ENCODE measurements at regions not wholly inside any gene's neighbourhood (a gene's known extent, or its start where the extent isn't known, plus 50 kb on each side); places are given as distances from the start of the nearest gene placed in this dataset.

DNA sequence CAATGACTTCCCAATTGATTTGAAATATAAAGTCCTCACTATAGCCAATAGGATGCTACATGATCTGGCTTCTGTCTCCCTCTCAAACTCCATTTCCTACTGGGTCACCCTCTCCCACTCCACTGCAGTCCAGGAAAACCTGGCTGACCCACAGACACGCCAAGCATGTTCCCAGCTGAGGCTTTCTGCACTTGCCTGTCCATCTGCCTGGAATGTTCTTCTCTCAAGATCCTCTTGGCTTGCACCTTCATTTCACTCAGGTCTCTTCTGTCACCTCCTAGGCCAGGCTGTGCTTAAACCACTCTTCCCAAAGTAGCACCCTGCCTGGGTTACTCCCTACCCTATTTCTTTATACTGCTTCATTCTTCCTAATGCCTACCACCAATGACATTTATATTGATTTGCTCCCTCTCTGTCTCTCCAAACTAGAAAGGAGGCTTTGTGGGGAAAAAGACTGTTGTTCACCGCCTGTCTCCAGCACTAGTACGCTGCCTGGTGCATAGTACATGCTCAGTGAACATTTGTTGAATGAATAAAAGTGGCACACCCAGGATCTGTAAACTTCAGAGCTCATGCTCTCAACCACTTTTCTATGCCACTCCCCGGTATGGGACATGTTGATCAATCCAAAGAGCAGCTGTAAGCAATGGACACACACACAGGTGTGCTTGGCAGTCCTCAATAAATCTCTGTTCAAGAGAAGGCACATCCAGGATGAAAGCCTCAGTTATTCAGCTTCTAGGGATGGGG lies 261.3 kb downstream of the FOXO1 start:
- Histone ChIP-seq H3K27me3 (ENCODE audit: control insufficient read depth, low read length) (no peaks in the 10 kb centered on the region), H3K27ac (ENCODE audit: low read depth, low read length) (no peak overlapping the region), H3K36me3 (ENCODE audit: control insufficient read depth, low read length) (no peaks in the 10 kb centered on the region), H3K9me3 (ENCODE audit: control insufficient read depth, insufficient read depth, low read length) (no peaks in the 10 kb centered on the region), H3K4me1 (ENCODE audit: control insufficient read depth, low read length) (peaks cover 28% of the 10 kb centered on the region), H3K79me2 (ENCODE audit: control insufficient read depth, low read length) (no peaks in the 10 kb centered on the region), H3K4me2 (ENCODE audit: low read length) (no peak overlapping the region), H3K9me2 (replicated peaks; ENCODE audit: control insufficient read depth, low read length) (no peaks in the 10 kb centered on the region), H3F3A (ENCODE audit: control insufficient read depth, insufficient read depth) (peaks cover 9% of the 10 kb centered on the region; the same call in 1 of the 2 replicates), H4K20me1 (ENCODE audit: control insufficient read depth, insufficient read depth, low read depth, low read length) (no peaks in the 10 kb centered on the region), H3K4me3 (ENCODE audit: low read length) (no peak overlapping the region)
- TF ChIP-seq EZH2phosphoT487 (IDR thresholded peaks at IDR 0.05; ENCODE audit: borderline replicate concordance, low read length) = no peak
- TF ChIP-seq, protein P1, sequence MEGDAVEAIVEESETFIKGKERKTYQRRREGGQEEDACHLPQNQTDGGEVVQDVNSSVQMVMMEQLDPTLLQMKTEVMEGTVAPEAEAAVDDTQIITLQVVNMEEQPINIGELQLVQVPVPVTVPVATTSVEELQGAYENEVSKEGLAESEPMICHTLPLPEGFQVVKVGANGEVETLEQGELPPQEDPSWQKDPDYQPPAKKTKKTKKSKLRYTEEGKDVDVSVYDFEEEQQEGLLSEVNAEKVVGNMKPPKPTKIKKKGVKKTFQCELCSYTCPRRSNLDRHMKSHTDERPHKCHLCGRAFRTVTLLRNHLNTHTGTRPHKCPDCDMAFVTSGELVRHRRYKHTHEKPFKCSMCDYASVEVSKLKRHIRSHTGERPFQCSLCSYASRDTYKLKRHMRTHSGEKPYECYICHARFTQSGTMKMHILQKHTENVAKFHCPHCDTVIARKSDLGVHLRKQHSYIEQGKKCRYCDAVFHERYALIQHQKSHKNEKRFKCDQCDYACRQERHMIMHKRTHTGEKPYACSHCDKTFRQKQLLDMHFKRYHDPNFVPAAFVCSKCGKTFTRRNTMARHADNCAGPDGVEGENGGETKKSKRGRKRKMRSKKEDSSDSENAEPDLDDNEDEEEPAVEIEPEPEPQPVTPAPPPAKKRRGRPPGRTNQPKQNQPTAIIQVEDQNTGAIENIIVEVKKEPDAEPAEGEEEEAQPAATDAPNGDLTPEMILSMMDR (IDR thresholded peaks at IDR 0.05; ENCODE audit: low read depth, low read length, poor library complexity, severe bottlenecking) = no peak

DNA sequence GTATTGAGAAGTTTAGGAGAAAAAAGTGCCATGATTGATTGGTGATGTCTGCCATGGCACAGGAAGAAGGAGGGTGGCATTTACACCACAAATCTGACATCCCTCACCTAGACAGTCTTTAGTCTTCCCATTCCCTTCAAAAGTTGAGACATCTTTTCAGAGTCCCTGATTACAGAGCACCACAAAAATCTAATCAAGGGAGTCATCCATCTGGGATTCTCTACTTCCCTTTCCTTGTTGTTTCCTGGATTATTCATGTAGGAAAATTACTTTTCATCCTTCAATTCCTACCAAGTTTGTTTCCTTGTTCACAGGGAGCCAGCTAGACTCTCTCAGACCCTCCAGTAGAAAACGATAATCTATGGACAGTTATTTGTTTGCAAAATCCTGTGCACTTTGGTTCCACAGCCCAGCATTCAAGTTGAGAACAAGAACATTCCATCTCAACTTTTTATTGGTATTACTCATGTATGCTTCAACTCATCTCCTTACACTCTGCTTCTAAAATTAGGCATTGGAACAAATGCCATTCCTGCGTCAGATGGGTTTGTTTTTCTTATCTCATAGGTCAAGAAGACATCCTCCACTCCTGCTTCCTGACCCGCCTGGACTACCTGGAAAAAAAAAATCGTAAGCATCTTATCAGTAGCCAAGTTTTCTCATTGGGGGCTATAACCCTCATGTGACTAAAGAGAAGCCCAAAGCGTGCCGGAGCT lies 259.9 kb downstream of the FOXO1 start:
- no peaks in the 10 kb centered on the region for H3K27me3 ChIP-seq (ENCODE audit: control insufficient read depth, low read length)
- no peaks in the 10 kb centered on the region for H3K9me3 ChIP-seq (ENCODE audit: control insufficient read depth, insufficient read depth, low read length)
- no peak overlapping the region for H3K4me3 ChIP-seq (ENCODE audit: low read length)
- no peaks in the 10 kb centered on the region for H3K79me2 ChIP-seq (ENCODE audit: control insufficient read depth, low read length)
- H3K36me3 ChIP-seq (ENCODE audit: control insufficient read depth, low read length) = no peaks in the 10 kb centered on the region
- no peak for TF ChIP-seq EZH2phosphoT487 (IDR thresholded peaks at IDR 0.05; ENCODE audit: borderline replicate concordance, low read length)
- TF ChIP-seq, protein P1 (IDR thresholded peaks at IDR 0.05; ENCODE audit: low read depth, low read length, poor library complexity, severe bottlenecking) = no peak
- H3F3A ChIP-seq (ENCODE audit: control insufficient read depth, insufficient read depth) = peaks cover 5% of the 10 kb centered on the region; the same call in 1 of the 2 replicates
- no peaks in the 10 kb centered on the region for H4K20me1 ChIP-seq (ENCODE audit: control insufficient read depth, insufficient read depth, low read depth, low read length)
- H3K9me2 ChIP-seq (replicated peaks; ENCODE audit: control insufficient read depth, low read length) = no peaks in the 10 kb centered on the region
- no peak overlapping the region for H3K27ac ChIP-seq (ENCODE audit: low read depth, low read length)
- no peak overlapping the region for H3K4me2 ChIP-seq (ENCODE audit: low read length)
- H3K4me1 ChIP-seq (ENCODE audit: control insufficient read depth, low read length) = peaks cover 37% of the 10 kb centered on the region

DNA sequence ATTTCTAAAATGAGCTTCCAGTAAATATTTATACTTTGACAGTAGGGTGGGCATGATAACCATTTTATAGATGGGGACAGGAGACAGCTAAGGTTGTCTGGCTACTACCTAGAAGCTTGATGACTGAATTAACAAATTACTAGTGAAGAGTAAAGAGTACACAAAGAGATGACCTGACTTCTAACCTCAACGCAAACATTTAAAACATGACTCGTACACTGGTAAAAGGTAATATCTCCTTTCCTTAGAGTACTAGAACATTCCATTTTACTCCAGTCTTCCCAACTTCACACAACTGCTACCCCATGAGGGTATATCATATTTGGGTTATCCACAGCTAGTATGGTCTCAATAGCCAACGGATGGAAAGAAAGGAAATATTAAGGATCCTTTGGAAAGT lies 258.9 kb downstream of the FOXO1 start:
- Histone ChIP-seq H3K4me1 (ENCODE audit: control insufficient read depth, low read length) (peaks cover 27% of the 10 kb centered on the region), H3F3A (ENCODE audit: control insufficient read depth, insufficient read depth) (no peaks in the 10 kb centered on the region), H3K4me3 (ENCODE audit: low read length) (no peak overlapping the region), H4K20me1 (ENCODE audit: control insufficient read depth, insufficient read depth, low read depth, low read length) (no peaks in the 10 kb centered on the region), H3K9me3 (ENCODE audit: control insufficient read depth, insufficient read depth, low read length) (no peaks in the 10 kb centered on the region), H3K27me3 (ENCODE audit: control insufficient read depth, low read length) (no peaks in the 10 kb centered on the region), H3K4me2 (ENCODE audit: low read length) (no peak overlapping the region), H3K36me3 (ENCODE audit: control insufficient read depth, low read length) (no peaks in the 10 kb centered on the region), H3K9me2 (replicated peaks; ENCODE audit: control insufficient read depth, low read length) (no peaks in the 10 kb centered on the region), H3K27ac (ENCODE audit: low read depth, low read length) (no peak overlapping the region), H3K79me2 (ENCODE audit: control insufficient read depth, low read length) (no peaks in the 10 kb centered on the region)
- no peak for TF ChIP-seq EZH2phosphoT487 (IDR thresholded peaks at IDR 0.05; ENCODE audit: borderline replicate concordance, low read length)
- TF ChIP-seq, protein P1 (IDR thresholded peaks at IDR 0.05; ENCODE audit: low read depth, low read length, poor library complexity, severe bottlenecking) = no peak
